NCI-H345 treated with DMSO at 0.1 percent for 48 hours (cell line): ENCODE measurements at regions not wholly inside any gene's neighbourhood (a gene's known extent, or its start where the extent isn't known, plus 50 kb on each side); places are given as distances from the start of the nearest gene placed in this dataset.

Experiments
- DNase-seq: peaks from one replicate; lab custom pipeline; 2025; ENCODE audit not compliant: unreplicated experiment; lab: John Stamatoyannopoulos, UW

- no peak for DNase-seq
Observed at GRCh38 chr11:103849366-103849765, 187.1 kb upstream of the DDI1 start.

DNA sequence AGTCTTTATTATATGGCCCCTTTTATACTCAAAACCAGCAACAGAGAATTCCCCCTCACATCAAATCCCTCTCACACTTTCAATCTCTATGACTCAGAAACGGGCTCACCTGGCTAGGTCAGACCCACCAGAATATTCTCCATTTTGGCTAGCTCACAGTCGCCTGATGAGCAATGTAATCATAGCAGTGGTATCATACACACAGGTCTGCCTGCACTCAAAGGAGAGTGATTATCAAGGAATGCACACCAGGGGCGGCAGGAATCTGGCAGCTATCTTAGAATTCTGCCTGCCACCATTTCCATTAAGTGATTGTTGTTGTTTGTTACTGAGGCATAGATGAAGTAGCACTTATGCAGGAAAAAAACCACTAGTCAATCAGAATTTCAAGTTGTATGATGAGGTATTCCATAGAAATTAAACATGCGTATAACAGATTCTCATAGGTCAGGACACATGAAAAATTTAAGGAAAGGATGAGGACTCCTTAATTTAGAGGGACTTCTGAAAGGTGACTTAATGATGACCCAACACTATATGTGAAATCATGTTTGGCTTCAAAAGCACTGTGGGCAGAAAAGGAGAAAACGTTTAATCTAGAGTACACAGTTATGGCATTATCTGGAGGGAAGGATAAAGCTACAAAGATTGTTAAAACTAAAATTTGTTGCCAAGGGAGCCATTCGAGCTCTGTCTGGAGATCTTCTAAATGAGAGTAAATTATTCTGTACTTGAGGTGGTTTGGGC, 185.8 kb upstream of the DDI1 start:
- no peak for DNase-seq

DNA sequence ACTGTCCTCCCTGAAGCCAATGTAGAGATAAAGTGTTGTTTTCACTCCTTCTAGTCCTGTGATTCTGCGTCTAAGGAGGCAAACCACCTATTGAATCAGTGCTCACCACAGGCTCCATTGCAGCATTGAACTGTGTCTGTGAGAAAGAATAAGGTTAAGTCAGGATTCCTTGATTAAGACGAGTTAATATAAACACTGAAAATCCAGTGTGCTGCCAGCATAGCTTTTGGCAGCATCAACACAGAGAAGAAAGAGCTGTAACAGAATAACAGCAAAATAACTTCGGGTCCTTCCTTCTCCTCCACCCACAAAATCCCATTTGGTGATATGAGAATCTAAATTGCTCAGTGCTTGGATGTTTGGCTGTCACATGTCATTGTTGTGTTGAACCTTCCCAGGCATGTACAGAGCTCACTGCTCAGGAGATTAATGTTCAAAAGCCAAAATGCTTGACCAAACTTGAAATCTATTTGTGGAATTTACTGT, 185.2 kb upstream of the DDI1 start:
- no peak for DNase-seq
